HG02970 (cell line): ENCODE measurements at regions not wholly inside any gene's neighbourhood (a gene's known extent, or its start where the extent isn't known, plus 50 kb on each side); places are given as distances from the start of the nearest gene placed in this dataset.

ENCODE experiments used
- ATAC-seq: cut with Tn5 transposase; IDR thresholded peaks from one replicate; pipeline ENCODE4 v1.9.1; 2021; ENCODE audit warnings: mild to moderate bottlenecking, moderate library complexity, moderate number of reproducible peaks; ENCODE audit not compliant: unreplicated experiment, low FRiP score

DNA sequence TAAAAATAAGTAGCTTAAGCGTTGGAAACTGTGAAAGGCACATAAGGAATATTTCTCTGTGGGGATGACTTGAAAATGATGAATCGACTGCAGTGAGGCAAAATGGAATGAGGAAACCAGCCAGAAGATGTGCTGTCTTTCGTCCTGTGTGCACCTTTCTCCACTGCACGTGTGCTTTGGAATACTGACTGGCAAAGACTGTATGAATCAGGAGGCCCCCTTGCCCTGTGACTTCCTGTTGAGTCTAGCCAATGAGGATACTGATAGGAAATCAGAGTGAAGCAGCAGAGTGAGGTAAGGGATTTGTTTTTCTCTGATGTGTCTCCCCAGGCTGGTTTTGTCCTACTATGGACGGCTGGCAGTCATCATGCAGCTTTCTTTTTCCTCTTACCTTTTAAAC, 118.2 kb upstream of the ADGRL4 start:
- no peak for ATAC-seq

DNA sequence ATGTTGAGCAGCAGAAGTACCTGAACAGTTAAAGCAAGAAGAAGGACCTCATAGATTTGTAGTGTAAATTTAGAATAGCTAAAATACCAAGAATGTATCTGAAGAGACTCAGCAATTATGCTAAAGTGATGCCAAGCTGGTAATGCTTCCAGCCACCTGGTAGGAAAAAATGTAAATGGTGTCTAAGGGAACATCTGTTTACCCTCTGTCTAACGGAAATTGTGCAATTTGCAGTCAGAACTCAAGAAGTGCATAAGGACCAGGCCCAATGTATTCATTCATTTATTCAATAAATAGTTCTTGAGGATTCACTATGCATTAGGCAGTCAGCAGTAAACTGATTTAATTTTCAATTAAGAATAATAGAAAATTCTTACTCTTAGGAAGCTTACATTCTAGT, 116.0 kb upstream of the ADGRL4 start:
- no peak for ATAC-seq

DNA sequence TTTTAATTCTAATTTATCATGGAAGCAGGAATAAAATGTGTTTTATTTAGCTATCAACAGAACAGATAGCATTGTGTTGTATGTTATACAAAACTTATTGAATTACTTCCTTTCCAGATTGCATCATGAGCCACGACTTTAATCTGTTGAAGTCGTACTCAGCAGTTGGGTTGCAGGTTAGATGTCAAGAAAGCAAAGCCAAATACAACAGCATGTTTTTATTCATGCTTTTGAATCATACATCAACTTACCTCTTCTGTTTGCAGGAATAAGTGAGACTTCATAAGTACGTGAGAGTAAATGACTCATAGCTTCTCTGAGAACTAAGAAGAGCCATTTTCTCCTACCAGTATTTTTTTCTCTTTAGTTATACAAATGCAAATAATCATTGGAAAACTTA, 110.8 kb upstream of the ADGRL4 start:
- no peak for ATAC-seq

DNA sequence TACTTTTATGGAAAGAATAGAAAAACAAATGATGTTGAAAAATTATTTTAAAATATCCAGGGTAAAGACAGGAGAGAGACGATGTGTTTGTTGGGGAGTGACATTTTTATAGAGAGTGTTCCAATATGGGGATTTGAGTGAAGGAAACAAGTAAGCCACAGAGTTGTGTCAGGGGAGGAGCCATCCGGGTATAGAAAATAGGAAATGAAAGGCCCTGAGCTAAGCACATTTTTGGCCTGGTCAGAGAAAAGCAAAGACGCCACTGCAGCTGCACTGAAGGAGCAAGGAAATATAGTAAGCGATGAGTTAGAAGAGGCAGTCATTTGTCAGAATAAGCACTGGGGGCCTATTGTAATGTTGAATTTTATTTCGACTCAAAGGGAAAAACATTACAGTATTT, 107.3 kb upstream of the ADGRL4 start:
- no peak for ATAC-seq

DNA sequence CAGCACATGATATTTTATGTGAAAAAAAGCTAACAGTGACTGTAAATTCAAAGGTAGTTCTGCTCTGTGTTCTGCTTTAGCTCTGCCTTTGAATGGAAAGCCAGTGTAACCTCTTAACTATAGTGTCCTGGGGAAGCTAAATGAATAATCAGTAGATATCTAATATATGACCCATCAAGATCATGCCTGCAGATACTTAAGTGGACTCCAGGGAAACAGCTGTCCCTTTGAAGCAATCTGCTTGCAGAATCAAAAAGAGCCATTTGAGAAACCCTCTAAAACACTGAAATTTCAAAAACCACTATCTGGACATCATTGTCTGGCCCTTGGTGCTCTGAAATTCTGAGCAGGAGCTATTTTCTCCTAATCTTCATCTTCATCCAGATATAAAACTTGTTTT, 104.2 kb upstream of the ADGRL4 start:
- no peak for ATAC-seq

DNA sequence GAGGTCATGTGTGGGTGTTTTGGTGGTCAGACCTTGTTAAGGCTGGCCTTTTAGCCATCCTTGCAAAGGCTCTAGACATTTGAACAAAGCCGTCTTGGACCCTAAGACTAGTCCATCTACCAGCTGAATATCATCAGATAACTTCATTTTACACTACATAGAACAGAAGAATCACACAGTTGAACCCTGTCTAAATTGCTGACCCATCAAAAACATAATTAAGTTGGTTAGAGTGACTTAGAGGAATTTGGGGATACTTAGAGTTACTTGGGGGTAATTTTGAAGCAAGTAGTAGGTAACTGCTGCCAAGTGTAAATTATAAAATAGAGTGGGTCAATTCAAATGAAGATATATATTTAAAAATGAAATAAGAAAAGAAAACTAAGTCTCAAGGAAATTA, 102.9 kb upstream of the ADGRL4 start:
- no peak for ATAC-seq

DNA sequence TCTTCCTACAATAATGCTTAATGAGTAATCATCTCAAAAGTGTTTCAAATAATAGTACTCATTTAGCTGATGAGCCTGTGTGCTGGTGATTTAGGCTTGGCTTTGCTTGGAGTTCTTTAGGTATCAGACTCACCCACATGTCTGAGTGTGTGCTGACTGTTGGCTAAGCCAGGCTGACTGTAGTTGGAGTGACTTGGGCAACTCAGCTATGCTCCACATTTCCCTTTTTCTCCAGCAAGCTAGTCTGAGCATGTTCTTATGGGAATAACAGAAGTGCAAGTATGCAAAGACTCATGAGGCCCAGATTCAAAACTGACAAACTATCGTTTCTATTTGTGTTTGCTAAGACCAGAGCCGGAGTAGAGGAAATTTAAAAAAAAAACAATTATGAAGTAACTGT, 99.0 kb upstream of the ADGRL4 start:
- ATAC-seq, result no peak

DNA sequence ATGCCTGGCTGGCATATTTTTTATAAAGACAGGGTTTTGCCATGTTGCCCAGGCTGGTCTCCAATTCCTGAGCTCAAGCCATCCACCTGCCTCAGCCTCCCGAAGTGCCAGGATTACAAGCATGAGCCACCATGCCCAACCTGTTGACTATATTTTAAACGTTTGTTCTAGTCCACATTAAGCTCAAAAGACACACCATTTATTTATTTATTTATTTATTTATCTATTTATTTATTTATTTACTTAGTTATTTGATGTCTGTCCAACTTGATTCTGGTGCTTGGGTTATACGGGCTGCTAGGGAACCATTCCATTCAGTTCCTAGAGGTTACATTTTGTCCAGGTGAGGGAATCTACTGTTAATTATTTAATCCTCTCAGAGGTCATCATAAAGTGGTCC, 98.1 kb upstream of the ADGRL4 start:
- no peak for ATAC-seq

DNA sequence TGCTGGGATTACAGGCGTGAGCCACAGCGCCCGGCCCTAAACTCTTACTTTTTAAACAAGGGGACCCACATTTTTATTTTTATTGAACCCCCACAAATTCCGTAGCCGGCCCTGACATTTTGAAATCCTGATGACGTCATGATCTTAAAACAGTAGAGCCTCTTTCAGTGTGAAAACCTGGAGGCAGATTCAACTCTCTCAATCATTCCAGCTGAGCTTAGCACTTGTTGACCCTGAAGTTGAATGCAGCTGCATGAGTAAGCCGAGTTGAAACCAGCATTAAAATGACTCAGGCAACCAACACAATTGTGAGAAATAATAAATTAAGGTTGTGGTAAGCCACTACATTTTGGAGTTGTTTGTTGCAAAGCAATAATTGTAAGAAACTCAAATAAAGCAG, 93.9 kb upstream of the ADGRL4 start:
- no peak for ATAC-seq

DNA sequence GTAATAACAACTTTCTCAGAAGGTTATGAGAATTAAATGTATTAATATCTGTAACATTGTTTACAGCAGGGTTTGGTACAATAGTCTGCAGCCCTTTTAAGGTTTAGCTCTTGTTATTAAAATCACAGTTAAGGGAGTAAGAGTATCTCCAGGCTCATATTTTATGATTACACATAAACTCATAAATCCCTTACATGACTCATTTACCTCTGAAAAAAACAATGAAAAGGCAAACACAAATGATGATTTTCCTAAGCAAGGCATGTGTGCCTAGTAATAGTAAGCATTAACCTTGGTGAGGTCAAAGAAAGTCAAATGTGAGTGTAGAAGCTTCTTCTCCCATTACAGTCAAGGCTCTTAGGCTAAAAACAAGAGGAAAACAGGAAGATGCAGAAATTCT, 84.5 kb upstream of the ADGRL4 start:
- ATAC-seq, result no peak

DNA sequence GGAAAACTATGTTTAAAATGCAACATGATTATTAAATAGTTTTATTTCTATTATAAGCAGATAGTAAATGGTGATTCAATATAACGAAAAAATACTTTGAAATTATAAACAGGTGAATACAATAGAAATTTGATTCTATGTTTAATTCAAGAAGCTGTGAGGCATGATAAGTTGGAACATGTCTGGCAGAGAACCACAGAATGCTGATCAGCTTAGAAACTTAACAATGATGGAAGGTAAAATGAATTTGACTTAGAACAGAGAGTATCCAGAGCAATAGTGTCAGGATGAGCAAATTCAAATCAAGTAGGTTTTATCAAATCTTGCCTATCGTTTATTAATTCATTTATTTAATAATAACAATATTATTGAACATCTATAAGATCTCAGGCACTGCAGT, 83.4 kb upstream of the ADGRL4 start:
- no peak for ATAC-seq

DNA sequence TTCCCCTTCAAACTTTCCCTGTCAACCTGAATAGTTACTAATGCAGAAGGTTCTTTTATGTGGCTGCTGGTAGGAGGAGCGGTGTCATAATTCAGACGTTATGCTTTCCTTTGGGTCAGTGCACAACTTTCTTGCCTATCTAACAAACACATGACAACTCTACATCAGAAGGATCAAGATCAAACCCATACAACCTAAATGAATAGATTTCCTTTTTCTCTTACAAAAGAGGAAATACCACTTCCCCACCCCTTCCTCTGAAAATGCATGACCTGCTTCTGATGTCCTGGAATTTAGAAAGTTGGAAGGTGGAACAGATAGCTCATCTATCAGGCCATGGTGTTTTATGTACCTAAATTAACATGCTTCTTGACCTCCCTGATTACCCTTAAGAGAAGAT, 75.7 kb upstream of the ADGRL4 start:
- no peak for ATAC-seq

DNA sequence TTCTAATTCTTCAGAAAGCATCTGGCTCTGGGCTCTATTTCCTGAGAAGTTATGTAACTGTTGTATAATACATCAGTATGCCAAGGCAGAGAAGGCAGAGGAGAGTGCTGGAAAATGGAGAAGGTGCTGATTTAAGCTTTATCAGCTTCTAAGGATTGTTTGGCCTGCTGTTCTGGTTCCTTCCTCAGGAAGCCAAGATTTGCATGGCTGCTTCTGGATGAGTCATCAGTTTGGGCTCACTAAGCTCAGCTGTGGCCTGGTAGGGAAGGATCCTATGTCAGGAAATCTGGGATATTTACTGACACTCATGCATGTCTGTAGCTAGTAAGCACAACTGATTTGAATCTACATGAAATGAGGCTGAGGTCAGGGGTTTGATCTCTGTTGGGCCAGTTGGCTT, 73.2 kb upstream of the ADGRL4 start:
- no peak for ATAC-seq

DNA sequence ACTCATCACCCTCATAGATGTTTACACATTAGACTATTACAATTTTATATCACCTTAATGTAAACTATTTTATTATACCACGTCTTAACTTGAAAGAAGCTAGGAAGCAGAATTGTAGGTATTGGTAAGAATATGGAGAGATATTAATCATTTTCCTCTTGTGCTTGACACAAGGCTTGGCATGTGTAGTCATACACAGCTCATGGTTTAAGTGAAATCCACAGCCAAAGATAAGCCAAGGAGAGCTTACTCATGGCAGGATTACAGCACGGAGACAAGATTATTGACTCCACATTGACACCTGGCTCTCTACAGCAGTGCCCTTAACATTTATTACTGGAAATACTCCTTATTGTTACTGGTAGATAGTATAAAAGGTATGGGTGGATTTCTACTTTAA, 68.4 kb upstream of the ADGRL4 start:
- ATAC-seq, result no peak

DNA sequence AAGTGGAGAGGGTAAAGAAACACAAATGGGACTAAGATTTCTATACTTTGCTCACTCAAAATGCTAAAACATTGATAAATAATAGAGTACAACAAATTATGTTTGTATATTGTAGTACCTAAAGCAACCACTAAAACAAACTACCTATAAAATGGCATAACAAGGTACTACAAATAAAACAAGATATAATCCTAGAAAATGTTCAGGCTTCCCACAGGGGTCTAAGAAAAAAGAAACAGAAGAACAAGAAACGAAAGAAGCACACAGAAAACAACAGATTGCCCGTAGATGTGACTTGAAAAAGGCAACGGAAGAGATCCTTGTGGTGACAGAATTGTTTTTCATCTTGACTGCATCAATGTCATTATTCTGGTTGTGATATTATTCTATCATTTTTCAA, 63.3 kb upstream of the ADGRL4 start:
- no peak for ATAC-seq

DNA sequence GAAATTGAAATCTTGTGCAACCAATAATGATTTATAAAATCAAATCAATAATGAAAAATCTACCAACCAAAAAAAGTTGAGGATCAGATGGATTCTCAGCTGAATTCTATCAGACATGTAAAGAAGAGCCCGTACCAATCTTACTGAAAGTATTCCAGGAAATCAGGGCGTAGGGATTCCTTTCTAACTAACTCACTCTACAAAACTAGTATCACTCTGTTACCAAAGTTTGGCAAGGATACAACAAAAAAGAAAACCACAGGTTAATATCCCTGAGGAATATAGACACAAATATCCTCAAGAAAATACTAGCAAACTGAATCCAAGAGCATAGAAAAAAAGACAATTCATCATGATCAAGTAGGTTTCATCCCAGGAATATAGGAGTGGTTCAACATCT, 52.8 kb upstream of the ADGRL4 start:
- no peak for ATAC-seq
